Naive B cell (primary cell): ENCODE measurements at regions not wholly inside any gene's neighbourhood (a gene's known extent, or its start where the extent isn't known, plus 50 kb on each side); places are given as distances from the start of the nearest gene placed in this dataset.

Source experiments
- ATAC-seq, 2 donors: fragments of 150-1000 bp; cut with Tn5 transposase; 2 replicates each; pipeline ENCODE4 v1.10.0; 2021; ENCODE audit warnings: low read depth in 2 of 2, mild to moderate bottlenecking in 2 of 2, moderate library complexity in 2 of 2
- DNase-seq: peaks from one replicate; pipeline ENCODE4 v3.0.0; 2022
- H3K27ac Mint-ChIP-seq, 6 donors: one replicate each; pipeline ENCODE4 v1.8.0; 2020 to 2022; ENCODE audit warnings: mild to moderate bottlenecking in 6 of 6, mixed read lengths in 6 of 6, moderate library complexity in 5 of 6, inconsistent platforms in 2 of 6
- H3K27me3 Mint-ChIP-seq, 3 donors: one replicate each; pipeline ENCODE4 v1.8.0; 2021 to 2022; ENCODE audit warnings: mixed read lengths in 3 of 3, mild to moderate bottlenecking in 1 of 3
- H3K36me3 Mint-ChIP-seq, 2 donors: one replicate each; pipeline ENCODE4 v1.8.0; 2020 to 2022; ENCODE audit warnings: mixed read lengths in 2 of 2, inconsistent platforms in 1 of 2, mild to moderate bottlenecking in 1 of 2
- H3K4me1 Mint-ChIP-seq, 3 donors: one replicate each; pipeline ENCODE4 v1.8.0; 2020 to 2022; ENCODE audit warnings: mixed read lengths in 3 of 3, inconsistent platforms in 1 of 3, mild to moderate bottlenecking in 1 of 3, moderate library complexity in 1 of 3
- H3K4me3 Mint-ChIP-seq, 8 donors: one replicate each; pipeline ENCODE4 v1.8.0; 2020 to 2022; ENCODE audit warnings: mild to moderate bottlenecking in 8 of 8, mixed read lengths in 8 of 8, moderate library complexity in 8 of 8, inconsistent platforms in 2 of 8
- H3K9me3 Mint-ChIP-seq, 7 donors: one replicate each; pipeline ENCODE4 v1.8.0; 2020 to 2022; ENCODE audit warnings: mixed read lengths in 7 of 7, mild to moderate bottlenecking in 5 of 7, inconsistent platforms in 2 of 7, moderate library complexity in 1 of 7

DNA sequence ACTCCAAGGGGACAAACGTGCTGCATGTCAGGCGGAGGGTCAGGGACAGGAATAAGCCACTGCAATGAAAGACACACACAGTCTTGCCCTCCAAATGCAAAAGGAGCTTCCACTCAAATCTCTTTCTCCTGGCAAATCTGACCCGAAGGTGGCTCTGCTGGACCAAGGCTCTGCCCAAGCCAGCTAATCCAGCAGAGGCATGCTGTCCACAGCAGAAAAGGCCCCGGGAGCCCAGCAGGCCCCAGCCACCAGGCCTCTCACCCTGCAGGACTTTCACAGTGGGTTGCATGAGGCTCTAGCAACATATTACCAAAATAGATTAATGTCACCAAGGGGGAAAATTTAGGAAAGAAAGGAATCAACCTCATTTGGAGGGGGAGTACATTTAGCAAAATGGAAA is 628.6 kb downstream of the BCOR start:
- Mint-ChIP-seq H3K27me3 (peaks cover 0 to 19% (median 0%) of the 10 kb centered on the region in 3 donors), H3K4me3 (no peak overlapping the region), H3K9me3 (peaks cover 0 to 3% (median 0%) of the 10 kb centered on the region in 7 donors), H3K4me1 (peaks cover 0 to 4% (median 0%) of the 10 kb centered on the region in 3 donors), H3K36me3 (no peaks in the 10 kb centered on the region), H3K27ac (no peak overlapping the region)
- ATAC-seq (no peak), DNase-seq (no peak)

DNA sequence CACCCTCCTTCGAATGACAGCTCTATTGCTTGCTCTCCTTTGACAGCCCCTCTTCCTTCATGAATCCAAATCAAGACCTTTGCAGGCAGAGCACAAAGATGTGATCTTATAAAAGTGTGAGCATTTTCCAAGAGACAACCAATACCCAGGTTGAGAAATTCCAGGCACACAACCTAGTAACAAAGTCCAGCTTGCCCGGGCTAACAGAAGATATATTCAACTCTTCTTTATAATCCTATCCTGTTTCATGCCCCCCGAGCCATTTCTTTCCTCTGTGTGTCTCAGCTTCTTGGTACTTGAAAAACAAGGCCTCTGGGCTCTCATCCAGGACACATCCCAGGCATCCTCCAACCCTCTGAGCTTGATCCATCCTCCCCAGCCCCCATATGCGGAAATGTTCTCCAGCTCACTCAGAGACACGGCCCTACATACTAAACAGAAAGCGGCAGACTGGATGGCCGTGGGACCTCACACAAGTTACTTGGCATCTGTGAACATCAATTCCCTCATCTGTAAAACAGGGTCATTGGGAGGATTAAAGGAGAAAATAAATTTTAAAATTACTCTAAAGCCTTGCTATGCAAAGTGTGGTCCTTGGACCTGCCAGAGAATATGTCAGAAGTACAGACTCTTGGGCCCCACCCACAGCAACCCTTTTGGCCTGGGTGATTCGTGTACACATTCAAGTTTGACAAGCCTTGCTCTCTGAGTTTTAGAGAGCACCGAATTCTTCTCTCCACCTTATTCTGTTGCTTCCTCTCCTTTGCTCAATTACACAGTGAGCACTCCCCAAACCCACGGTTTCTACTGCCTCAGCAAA is 627.0 kb downstream of the BCOR start:
- no peaks in the 10 kb centered on the region for H3K36me3 Mint-ChIP-seq
- H3K4me1 Mint-ChIP-seq, result no peaks in the 10 kb centered on the region
- peak overlapping the region in 1 of 6 donors; percentile 43 for H3K27ac Mint-ChIP-seq
- peaks cover 0 to 2% (median 0%) of the 10 kb centered on the region in 7 donors for H3K9me3 Mint-ChIP-seq
- ATAC-seq (no peak), DNase-seq (no peak)
- H3K4me3 Mint-ChIP-seq, result no peak overlapping the region
- peaks cover 0 to 17% (median 0%) of the 10 kb centered on the region in 3 donors for H3K27me3 Mint-ChIP-seq

DNA sequence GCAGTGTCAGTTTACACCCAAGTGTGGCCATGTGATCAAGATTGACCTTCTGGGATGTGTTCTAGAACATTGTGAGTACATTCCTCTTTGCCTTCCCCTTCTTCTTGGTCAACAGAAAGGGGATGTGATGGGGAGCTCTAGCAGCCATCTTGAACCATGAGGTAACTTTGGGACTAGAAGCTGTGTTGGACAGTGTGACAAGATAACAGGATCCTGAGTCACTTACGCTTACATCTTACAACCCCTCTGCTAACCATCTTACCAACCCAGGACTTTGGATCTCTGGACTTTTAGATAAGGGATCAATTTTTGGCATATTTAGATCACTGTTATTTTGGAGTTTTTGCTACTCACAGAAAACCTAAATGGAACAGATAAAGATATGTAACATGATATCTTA is 625.6 kb downstream of the BCOR start:
- H3K27me3 Mint-ChIP-seq, result peaks cover 4 to 27% (median 9%) of the 10 kb centered on the region in 3 donors
- H3K36me3 Mint-ChIP-seq, result no peaks in the 10 kb centered on the region
- no peak overlapping the region for H3K27ac Mint-ChIP-seq
- H3K4me1 Mint-ChIP-seq, result peaks cover 0 to 7% (median 0%) of the 10 kb centered on the region in 3 donors
- DNase-seq (no peak), ATAC-seq (no peak)
- peaks cover 0 to 2% (median 0%) of the 10 kb centered on the region in 7 donors for H3K9me3 Mint-ChIP-seq
- no peak overlapping the region for H3K4me3 Mint-ChIP-seq

DNA sequence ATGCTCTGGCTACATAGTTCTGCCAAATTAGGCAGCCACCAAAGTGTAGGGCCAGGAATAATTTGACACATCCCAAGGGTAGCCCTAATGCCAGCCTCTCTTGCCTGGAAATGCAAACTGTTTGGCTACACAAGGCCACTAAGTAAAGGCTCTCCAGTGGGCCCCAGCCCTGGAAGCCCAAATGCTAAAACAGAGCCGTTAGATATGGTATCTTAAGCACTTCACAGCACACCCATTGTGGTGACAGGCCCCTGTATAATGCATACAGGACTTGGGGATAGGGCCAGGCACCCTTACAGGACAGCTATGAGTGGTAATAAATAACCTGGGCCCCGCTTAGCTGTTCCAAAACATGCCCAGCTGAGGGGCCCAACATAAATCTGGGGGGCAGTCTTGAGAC is 623.9 kb downstream of the BCOR start:
- Mint-ChIP-seq H3K27me3 (peaks cover 4 to 27% (median 14%) of the 10 kb centered on the region in 3 donors), H3K4me1 (peaks cover 5 to 7% (median 7%) of the 10 kb centered on the region in 3 donors), H3K9me3 (peaks cover 0 to 3% (median 0%) of the 10 kb centered on the region in 7 donors), H3K27ac (no peak overlapping the region), H3K36me3 (no peaks in the 10 kb centered on the region), H3K4me3 (no peak overlapping the region)
- no peak for ATAC-seq
- DNase-seq, result no peak

DNA sequence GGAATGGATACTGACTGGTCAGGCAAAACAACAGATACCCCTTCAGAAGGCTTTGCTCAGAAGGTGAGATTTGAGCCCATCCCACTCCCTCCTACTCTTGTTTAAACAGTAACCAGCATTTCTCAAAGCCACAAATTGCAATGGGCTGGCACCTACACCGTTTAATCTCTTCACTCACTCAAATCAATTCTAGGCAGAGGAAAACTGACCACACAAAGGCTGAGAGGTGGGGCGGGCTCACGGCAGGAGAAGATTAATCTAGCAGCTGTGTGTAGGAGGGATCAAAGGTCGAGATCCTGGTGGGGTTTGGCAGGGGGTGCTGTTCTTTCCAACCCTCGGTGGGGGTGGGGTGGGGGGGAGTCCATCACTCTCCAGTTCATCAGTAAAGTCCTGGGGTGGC is 622.4 kb downstream of the BCOR start:
- no peak overlapping the region for H3K27ac Mint-ChIP-seq
- no peak for DNase-seq
- peaks cover 0 to 4% (median 0%) of the 10 kb centered on the region in 7 donors for H3K9me3 Mint-ChIP-seq
- H3K4me3 Mint-ChIP-seq, result no peak overlapping the region
- H3K36me3 Mint-ChIP-seq, result no peaks in the 10 kb centered on the region
- H3K27me3 Mint-ChIP-seq, result peaks cover 4 to 23% (median 14%) of the 10 kb centered on the region in 3 donors
- peaks cover 5 to 7% (median 7%) of the 10 kb centered on the region in 3 donors for H3K4me1 Mint-ChIP-seq
- no peak for ATAC-seq

DNA sequence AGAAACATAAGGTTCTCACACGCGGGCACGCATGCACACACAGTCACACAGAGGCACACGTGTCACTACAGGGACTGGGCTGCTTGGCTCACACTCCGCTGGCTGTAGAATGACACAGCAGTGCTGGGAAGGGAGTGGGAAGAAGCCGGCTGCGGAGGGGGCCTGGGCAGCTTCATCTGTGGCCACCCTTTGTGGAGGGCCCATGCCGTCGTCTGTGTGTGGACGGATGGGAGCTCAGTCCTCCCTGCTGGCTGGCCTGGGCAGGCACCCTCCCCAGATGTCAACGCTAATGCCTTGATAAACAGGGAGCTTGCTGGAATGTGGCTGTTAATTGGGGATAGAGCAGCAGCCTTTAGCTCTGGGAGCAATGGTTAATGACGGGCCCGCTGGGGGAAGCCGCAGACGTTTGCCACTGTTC is 621.1 kb downstream of the BCOR start:
- Mint-ChIP-seq H3K27ac (peak overlapping the region in 2 of 6 donors; percentile 14 to 89), H3K4me3 (no peak overlapping the region), H3K36me3 (no peaks in the 10 kb centered on the region), H3K4me1 (peaks cover 5 to 7% (median 7%) of the 10 kb centered on the region in 3 donors), H3K27me3 (peaks cover 4 to 18% (median 14%) of the 10 kb centered on the region in 3 donors), H3K9me3 (peaks cover 0 to 4% (median 0%) of the 10 kb centered on the region in 7 donors)
- DNase-seq, result no peak
- ATAC-seq, result no peak

DNA sequence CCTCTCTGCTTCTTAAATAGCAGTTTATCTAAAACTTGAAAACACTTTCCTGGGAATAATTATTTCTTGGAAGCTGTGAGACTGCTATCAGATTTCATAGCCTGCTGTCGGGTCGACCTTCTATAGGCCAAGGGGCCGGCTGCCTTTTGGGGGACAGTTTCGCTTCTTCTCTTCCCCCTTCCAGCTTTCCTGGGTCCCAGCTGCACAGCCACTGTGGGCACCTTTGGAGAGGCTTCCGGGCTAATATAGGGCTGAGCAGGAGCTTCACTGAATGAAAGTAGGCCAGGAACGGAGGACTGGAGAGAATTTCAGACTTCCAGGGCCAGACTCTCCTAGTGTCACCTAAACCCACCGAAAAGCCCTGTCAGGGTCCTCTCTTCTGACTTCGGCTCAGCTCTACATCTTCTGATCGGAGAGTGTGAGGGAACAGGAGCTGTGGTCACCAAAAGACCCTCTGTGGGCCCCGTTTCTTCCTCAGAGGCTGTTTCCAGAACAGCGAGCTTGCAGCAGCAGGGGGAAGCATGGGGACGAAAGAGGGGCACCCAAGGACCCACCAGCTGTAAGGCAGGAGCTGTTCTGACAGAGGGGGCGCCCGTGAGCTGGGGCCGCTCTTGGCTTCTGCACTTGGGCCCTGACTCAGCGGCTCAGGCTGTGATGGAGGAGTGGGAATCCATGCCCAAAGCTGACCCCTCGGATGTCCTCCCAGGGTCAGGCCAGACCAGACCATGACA is 620.6 kb downstream of the BCOR start:
- peaks cover 5 to 7% (median 7%) of the 10 kb centered on the region in 3 donors for H3K4me1 Mint-ChIP-seq
- peaks cover 4 to 18% (median 14%) of the 10 kb centered on the region in 3 donors for H3K27me3 Mint-ChIP-seq
- ATAC-seq, result peak; percentile 36 to 40
- H3K9me3 Mint-ChIP-seq, result peaks cover 0 to 4% (median 0%) of the 10 kb centered on the region in 7 donors
- peak overlapping the region in 1 of 6 donors; percentile 16 for H3K27ac Mint-ChIP-seq
- no peak overlapping the region for H3K4me3 Mint-ChIP-seq
- DNase-seq, result no peak
- no peaks in the 10 kb centered on the region for H3K36me3 Mint-ChIP-seq

DNA sequence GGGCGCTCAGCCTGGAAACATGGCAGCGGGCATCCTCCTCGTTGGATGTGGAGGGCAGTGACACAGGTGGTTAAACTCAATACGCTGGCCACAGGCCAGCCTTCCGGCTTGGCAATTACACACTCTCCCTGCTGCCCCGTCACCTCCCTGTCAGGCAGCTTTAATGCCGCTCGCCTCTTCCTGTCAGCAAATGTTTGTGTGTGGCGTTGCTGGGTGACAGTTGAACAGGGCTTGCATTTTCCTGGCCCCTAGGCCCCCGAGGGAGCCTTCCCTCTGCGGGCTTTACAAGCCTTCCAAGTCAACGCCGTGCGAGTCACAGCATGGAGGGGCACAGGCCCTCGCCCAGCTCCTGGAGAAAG is 620.0 kb downstream of the BCOR start:
- Mint-ChIP-seq H3K27ac (peak overlapping the region in 4 of 6 donors; percentile 9 to 41 (median 26)), H3K4me1 (peaks cover 5 to 7% (median 7%) of the 10 kb centered on the region in 3 donors), H3K27me3 (peaks cover 4 to 18% (median 14%) of the 10 kb centered on the region in 3 donors), H3K9me3 (peaks cover 0 to 5% (median 0%) of the 10 kb centered on the region in 7 donors), H3K36me3 (no peaks in the 10 kb centered on the region), H3K4me3 (peak overlapping the region in 3 of 8 donors; percentile 6 to 67 (median 46))
- DNase-seq (peak; percentile 28), ATAC-seq (peak; percentile 77 to 82)

DNA sequence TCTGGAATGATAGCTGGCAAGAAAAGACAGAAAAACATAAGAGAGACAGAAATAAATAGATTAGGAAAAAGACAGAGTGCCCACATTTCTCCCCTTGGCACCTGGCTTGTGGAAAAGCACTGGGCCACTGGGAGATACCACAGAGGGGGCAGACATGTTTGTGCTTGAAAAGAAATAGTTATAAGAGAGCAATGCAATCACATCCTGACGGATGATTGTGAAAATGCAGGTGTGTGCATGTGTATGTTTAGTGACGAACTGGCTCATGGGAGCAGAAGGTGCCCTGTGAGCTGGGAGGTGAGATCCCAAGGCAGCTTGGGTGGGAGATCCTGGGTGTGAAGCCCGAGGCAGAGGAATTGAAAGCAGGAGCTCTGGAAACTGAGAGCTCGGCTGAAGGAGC is 617.9 kb downstream of the BCOR start:
- H3K4me3 Mint-ChIP-seq, result no peak overlapping the region
- ATAC-seq, result no peak
- H3K27ac Mint-ChIP-seq, result peak overlapping the region in 1 of 6 donors; percentile 23
- peaks cover 4 to 18% (median 14%) of the 10 kb centered on the region in 3 donors for H3K27me3 Mint-ChIP-seq
- peaks cover 7 to 13% (median 7%) of the 10 kb centered on the region in 3 donors for H3K4me1 Mint-ChIP-seq
- peaks cover 0 to 7% (median 4%) of the 10 kb centered on the region in 7 donors for H3K9me3 Mint-ChIP-seq
- no peaks in the 10 kb centered on the region for H3K36me3 Mint-ChIP-seq
- DNase-seq, result no peak

DNA sequence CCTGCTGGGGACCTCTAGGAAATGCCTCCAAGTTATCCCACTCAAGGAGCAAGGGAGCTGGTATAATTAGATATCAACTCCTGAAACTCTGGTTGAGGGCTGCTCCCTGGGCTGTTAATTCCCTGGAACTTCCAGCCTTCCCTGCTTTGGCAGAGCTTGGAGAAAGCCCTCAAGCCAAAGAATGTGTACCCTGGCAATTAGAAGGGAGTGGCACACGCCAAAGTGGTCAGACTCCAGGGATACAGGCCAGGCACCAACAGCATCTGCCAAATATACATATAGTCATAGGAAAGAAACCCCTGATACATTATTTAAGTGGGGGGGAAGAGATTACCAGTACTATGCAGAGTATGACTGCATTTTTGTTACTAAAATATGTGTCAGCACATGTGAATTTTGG is 616.8 kb downstream of the BCOR start:
- Mint-ChIP-seq H3K4me1 (peaks cover 6 to 16% (median 7%) of the 10 kb centered on the region in 3 donors), H3K4me3 (no peak overlapping the region), H3K9me3 (peaks cover 0 to 7% (median 4%) of the 10 kb centered on the region in 7 donors), H3K27ac (no peak overlapping the region), H3K27me3 (peaks cover 4 to 12% (median 8%) of the 10 kb centered on the region in 3 donors), H3K36me3 (no peaks in the 10 kb centered on the region)
- DNase-seq (no peak), ATAC-seq (no peak)

DNA sequence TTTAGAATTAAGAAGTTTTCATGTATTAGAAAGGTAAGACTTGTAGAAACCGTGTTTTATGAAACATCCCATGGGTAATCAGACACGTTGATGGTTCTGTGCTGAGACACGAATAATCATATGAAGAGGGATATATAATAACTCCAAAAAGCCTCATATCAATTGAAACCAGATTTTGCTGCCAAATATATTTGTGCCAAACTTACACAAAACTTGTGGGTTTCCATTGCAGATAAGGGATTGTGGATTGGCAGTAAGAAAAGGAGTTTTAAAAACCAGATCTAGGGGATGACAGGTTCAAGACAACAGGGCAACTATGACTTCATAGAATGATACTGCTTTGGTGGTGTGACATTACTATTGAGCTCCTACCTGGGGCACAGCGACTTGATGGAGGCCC is 616.1 kb downstream of the BCOR start:
- ATAC-seq, result no peak
- Mint-ChIP-seq H3K4me1 (peaks cover 0 to 16% (median 7%) of the 10 kb centered on the region in 3 donors), H3K4me3 (no peak overlapping the region)

DNA sequence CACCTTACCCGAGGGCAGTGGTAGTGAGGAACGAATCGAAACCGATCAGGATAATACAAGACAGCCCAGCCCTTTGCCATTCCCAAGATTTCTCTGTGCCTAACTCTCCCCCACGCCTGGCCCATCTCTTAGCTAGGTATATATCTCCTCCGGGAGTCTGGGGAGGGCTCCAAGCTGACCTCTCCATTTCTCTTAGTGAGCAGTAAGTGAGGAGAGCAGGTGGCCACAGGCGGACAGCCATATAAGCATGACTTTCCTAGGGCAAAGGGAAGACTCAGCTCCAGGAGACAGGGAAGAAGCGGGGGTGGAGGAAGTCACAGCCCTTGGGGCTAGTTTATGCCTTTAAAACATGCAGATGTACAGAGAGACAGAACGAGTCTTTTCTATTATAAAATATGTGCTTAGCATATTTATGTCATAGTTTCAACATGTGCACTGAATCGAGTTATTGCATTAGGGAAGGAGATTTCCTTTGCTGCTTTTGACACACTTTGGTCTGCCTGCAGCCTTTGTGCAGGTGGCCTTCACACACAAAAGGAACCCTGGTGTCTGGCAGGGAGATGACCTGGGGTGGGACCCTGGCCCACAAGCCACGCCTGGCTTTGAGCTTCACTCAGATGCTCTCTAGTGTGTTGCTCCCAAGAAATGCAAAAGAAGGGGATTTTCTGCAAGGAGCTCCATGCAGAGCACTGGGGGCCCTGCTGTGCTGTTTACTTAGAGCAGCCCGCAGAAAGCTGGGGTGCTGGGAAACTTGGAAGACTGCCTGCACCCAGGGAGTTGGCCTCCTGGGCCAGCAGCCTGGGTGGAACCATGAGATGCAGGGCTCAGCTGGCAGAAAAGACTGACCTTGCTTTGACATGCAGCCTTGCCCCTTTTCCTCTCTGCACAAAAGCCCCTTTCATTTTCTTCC is 613.3 kb downstream of the BCOR start:
- Mint-ChIP-seq H3K4me3 (no peak overlapping the region), H3K27me3 (no peaks in the 10 kb centered on the region), H3K27ac (peak overlapping the region in 1 of 6 donors; percentile 67), H3K36me3 (no peaks in the 10 kb centered on the region), H3K9me3 (peaks cover 0 to 7% (median 3%) of the 10 kb centered on the region in 7 donors), H3K4me1 (peaks cover 0 to 20% (median 0%) of the 10 kb centered on the region in 3 donors)
- ATAC-seq, result no peak
- DNase-seq, result no peak

More for the DNA sequence above, 616.1 kb downstream of the BCOR start:
- no peak for DNase-seq
- Mint-ChIP-seq H3K36me3 (no peaks in the 10 kb centered on the region), H3K9me3 (peaks cover 0 to 7% (median 5%) of the 10 kb centered on the region in 7 donors), H3K27ac (no peak overlapping the region), H3K27me3 (peaks cover 0 to 6% (median 1%) of the 10 kb centered on the region in 3 donors)
